Stimulated activated CD8-positive, alpha-beta memory T cell treated with anti-CD3 and anti-CD28 coated beads, Interleukin-12 subunit alpha, Interleukin-12 subunit beta, amount 100 ng/mL, for 24 hours (primary cell): ENCODE measurements at regions not wholly inside any gene's neighbourhood (a gene's known extent, or its start where the extent isn't known, plus 50 kb on each side); places are given as distances from the start of the nearest gene placed in this dataset.
"Not testable (repeated sequence)": the region's sequence is repeated elsewhere in the genome, so short reads cannot be mapped to it uniquely, and the experiment has no call there.

Experiments
- DNase-seq: peaks from one replicate; pipeline ENCODE4 v3.0.0-alpha.2; 2020; ENCODE audit errors: extremely low read depth

DNA sequence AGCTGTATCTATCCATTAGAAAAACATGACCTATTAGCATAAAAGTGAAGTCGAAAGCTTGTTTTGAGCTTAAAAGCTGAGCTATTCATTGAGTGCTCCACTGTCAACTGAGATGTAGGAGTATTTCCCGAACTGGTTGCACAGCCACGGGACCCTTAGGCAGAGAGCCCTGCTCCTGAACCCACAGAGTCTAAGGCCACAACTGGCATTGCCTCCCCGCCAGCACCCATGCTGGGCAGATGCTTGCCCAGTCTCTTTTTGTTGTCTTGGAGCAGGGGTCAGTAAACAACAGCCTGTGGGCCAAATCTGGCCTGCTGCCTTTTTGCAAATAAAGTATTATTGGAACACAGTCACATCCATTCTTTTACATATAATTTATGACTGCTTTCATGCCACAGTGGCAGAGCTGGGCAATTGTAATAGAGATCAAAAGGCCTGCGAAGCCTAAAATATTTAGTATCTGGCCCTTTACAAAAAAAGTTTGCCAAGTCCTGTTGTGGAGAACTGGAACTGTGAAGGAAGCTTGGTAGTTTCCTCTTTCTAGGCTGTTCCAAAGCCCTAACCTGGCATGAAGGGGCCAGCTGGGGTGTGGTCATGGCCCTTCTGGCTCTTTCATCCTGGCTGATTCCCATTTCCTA lies 58.4 kb upstream of the WAPL start:
- no peak for DNase-seq

DNA sequence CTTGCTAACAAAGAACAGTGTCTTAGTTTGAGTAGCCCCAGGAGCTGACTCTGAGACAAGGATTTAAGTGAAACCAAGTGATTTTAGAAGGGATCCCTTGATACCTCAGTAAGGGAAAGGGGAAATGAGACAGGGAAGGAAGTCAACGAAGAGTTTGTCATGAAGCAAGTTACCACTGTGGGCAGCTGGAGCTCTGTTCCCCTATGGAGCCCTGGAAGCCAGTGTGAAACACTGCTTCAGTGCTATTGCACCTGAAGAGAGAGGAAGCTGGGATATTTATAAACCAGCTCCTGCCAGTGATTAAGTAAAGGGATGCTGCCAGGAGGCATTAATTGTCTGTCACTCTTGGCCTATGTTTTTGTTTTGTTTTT lies 58.9 kb upstream of the WAPL start:
- no peak for DNase-seq

DNA sequence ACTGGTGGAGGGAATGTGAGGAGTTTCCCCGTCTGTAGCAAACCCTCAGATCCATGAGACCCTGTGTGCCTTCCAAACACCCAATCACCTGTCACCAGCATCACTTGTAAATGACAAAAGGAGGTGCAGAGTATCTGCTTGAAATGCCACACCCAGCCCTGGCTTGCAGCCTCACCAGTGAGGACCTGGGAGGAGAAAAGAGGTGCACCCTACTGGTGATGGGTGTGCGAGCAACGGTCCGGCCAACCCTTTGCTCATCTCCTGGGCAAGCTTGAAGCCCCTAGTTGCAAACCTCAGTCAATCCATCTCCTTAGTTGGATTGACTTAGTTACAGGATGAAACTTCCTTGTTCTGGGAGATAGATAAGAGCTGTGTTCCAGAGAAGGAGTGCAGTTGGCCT lies 62.4 kb upstream of the WAPL start:
- no peak for DNase-seq

DNA sequence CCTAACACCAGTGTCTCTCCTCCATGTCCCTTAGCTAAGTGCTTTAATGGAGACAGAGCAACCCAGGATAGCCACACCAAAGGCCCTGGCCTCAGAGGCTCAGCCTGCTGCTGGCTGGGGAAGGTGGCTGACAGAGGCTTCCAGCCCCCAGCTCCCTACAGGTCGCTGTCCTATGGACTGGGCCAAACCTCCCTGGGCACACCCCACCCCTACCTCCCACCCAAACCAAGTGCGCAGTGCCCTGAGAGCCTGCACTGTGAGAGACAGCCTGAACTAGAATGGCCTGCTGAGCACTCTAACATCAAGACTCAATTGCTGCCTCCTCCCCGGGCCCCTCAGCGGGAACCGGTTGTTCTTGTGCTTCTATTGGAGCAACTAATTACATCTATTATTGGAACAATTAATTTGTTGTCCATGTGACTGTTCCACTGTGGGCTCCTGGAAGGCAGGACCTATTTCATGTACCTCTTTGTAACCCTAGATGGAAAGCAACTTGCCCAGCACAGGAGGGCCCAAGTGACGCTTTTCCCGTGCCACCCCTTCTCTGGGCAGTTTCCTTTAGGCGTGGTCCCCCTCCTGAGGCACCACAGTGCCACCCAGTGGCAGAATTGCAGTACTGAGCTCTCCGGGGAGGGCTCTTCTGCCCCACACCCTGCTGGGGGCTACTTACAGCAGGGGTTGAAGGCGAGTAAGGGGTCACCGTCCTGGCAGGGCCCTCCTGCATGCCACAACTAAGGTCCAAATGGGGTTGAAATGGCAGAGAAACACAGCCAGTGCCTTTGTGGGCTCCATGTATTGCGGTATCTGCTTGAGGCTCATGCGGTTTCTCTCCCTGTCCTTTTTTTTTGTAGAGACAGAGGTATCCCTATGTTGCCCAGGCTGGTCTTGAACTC lies 63.7 kb upstream of the WAPL start:
- DNase-seq, result peak; percentile 30

DNA sequence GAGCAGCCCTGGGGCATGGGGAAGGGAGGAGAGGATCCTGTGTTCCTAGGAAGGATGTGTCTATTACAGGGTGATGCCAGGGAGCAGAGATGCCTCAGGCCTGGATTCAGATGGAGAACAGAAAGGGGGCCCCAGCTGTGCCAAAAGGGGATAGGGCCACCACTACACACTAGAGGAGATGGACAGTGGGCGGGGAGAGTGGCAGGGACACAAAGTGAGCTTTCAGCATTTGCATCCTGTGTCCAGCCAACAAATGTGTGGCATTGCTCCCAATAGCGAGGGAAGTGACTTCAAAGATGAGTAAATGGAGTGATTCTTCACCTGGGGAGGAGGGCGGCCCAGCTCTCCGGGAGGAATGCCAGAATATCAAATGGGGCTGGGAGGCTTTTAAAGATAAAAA lies 64.9 kb upstream of the WAPL start:
- no peak for DNase-seq

DNA sequence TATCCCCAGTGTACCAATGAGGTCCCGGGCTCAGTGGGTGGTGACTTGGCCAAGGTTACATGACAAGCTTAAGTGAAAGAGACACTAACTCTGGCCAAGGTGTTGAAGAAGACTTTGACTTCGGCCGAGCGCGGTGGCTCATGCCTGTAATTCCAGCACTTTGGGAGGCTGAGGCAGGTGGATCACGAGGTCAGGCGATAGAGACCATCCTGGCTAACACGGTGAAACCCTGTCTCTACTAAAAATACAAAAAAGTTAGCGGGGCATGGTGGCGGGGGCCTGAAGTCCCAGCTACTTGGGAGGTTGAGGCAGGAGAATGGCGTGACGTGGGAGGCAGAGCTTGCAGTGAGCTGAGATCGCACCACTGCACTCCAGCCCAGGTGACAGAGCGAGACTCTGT lies 65.6 kb upstream of the OPN4 start:
- not testable (repeated sequence) for DNase-seq

DNA sequence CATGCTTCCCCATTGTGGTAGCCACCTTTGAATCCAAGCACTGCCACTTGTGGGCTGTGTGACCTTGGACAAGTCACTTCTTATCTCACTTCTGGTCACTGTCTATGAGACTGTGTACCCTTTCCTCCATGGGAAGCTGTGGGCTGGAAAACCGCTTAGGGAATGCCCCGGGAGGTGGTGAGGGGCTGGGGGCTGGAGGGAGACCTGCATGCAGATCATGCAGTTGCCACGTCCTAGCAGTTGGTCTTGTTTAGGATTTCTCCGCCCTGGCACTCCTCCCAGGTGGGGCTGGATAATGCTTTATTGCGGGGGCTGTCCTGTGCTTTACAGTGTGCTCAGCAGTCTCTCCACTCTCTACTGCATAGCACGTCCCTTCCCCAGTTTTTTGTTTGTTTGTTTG lies 62.9 kb upstream of the OPN4 start:
- DNase-seq, result no peak

DNA sequence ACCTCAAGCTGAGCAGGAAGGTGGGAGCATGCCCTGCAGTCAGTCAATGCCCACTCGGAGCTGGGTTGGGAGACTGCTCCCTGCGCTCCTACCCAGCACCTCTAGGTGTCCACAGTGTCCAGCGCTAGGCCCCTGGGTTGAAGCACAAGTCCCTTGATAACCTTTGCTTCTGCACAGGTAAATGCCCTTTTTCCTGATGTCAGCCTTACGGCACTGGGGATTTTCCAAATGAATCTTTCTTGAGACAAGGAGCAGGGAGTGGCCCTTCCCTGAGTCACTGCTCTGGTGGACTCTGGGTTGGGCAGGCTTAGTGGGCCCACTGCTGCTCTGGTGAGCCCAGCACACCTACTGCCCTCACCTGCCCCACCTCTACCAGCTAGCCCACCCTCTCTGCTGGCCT lies 61.9 kb upstream of the OPN4 start:
- no peak for DNase-seq

DNA sequence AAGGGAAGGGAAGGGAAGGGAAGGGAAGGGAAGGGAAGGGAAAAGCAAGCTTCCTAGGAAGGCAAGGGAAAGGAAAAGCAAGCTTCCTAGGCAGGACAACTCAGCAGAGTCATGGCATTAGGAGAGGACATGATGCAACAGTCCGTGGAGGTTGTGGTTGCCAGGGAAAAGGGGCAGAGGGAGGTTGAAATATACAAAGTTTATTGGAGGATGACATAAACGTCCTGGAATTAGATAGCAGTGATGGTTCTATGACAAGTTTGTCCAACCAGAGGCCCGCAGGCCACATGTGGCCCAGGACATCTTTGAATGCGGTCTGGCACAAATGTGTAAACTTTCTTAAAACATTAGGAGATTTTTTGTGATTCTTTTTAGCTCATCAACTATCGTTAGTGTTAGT lies 59.8 kb upstream of the OPN4 start:
- no peak for DNase-seq

DNA sequence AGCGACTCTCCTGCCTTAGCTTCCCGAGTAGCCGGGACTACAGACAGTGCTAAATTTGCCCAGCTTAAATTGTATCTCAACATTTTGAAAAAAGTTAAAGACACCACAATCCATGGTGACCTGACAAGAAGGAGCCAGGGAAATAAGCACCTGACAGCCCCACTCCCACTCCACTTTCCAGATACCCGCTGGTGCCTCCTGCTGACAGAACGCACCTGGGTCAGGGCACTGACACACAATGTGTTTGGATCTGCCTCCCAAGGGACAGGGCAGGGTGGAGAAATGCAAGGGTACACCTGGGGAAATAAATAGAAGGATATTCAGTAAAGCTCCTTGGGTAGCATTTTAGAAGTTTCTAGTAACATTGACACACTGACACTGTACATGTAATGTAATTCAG lies 58.9 kb upstream of the OPN4 start:
- DNase-seq, result no peak

DNA sequence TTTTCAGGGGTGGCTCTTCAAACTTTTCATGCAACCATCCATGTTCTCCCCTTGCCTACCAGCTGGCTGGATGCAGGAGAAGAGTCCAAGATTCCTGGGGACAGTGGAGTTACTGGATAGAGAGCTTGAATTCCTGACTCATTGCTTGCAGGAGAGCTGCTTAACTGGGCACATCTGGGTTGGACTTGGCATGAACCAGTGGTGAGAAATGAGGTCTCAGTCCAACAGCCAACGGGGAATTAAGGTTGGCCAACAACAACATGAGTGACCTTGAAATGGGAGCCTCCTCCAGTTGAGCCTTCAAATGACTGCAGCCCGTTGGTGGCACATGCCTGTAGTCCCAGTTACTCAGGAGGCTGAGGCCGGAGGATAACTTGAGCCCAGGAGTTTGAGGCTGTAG lies 58.1 kb upstream of the OPN4 start:
- no peak for DNase-seq

DNA sequence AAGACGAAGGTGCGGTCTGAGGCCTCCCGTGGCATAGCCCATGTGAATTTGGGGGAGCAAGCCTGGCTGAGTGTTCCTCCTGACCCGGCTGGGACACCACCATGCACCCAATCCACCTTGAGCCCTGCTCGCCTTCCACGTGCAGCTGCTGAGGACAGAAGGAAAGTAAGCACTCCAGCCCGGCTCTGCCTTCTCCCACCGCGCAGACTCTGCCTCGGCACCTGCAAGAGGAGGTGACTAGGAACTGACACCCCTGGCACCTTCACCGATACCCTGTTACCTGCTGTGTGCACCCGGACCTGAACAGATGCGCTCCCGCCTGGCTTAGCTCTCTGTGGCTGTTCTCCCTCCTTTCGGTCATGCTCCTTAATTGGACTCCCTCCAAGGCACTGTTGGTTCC lies 57.0 kb upstream of the OPN4 start:
- no peak for DNase-seq

DNA sequence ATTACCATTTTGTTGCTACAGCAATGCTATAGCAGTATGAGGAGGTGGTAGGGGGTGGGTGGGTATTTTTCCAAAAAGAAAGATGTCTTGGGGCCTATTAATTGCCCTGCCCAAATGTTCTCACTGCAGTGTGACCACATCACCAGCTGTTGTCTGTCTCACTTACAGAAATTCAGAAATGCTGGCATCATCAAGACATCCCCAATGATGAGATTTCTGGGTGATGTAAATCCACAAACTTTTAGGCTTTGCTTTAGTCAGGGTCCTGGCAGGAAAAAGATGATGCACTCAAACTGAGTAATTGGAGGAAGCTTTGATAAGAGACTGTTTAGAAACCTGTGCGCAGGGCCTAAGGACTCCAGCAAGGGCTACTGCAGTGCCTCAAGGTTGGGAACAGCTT lies 56.2 kb upstream of the OPN4 start:
- DNase-seq, result no peak

DNA sequence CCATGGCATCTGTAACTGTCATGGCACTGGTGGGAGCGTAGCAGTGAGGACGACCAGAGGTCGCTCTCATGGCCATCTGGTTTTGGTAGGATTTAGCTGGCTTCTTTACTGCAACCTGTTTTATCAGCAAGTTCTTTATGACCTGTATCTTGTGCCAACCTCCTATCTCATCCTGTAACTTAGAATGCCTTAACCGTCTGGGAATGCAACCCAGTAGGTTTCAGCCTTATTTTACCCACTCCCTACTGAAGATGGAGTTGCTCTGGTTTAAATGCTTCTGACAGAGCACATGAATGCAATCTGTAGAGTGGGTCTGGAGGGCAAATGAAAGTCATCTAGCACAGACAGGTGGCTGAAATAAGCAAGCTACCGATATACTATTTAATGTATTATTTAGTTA lies 55.3 kb upstream of the OPN4 start:
- no peak for DNase-seq

DNA sequence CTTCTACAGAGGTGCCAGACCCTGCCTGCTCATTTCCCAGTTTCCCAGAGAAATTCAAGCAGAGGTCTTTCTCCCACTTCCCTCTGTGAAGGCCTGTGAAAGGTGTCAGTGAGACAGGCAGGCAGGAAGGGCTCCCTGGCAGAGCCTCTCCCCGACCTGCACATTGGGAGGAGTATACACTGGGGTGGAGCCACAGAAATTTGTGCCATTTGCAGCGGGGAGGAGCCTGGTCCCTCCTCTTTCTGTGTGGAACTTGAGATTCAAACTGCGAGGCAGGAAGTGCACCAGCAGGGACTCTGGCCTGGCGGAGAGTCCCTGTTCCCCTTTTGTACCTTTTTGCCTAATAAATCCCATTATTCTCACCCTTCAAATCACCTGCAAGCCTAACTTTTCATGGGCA lies 54.6 kb upstream of the OPN4 start:
- no peak for DNase-seq

DNA sequence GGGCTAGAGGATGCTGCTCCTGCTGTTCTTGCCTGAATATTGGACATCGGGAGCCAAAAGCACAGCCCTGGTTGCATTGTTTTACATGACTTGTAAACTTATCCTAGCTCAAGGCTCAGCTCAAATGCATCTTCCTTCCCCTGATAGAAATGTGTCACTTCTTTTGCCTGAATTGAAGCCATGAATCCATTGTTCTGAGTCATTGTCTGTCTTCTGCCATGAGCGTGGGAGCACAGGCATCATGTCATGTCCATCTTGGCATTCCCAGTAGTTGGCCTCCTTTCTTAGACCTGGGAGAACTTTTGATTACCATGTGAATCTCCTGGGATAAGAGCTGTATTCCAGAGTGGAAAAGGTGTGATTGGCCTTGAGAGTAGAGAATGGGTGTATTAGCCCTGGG lies 54.1 kb upstream of the OPN4 start:
- DNase-seq, result no peak

DNA sequence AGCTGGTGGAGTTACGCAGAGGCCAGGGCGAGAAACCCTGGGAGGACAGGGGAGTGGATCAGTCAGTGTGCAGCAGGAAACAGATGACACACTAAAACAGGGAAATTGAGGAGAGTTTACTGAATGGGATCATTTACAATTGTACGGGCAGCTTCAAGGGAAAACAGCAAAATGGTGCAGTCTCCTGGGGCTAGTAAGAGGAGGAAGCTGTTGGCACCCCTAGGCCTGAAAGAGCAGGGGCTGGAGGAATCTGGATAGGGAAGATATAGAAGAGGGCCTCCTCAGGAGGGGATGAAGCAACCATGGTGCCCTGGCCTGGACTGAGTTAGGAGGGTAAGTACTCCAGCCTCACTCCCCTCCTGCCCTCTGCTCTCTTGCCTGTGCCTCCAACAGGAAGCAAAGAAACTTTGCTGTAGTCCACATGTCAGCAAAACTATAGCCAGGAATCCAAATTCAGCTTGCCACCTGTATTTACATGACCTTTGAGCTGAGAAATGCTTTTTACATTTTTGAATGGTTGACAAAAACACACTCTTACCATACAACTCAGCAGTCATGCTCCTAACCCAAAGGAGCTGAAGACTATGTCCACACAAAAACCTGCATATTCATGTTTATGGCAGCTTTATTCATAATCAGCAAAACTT lies 52.3 kb upstream of the OPN4 start:
- DNase-seq, result no peak

DNA sequence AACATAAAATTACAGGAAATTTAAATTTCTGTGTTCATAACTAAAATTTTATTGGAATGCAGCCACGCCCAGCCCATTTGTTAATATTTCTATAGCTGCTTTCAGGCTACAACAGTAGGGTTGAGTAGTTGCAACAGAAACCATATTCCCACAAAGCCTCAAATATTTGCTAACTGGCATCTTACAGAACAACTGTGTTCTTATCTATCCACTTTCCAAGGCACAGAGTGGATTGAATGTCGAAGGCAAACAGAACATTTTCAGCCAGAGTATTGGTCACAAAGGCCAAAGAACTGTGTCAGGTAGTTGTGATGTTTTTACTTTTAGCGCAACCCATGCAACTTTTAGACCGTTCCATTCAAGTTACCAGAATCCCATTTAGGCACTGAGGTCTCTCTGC lies 51.1 kb upstream of the OPN4 start:
- DNase-seq, result no peak
